NCI-H1417 (cell line): ENCODE measurements at regions not wholly inside any gene's neighbourhood (a gene's known extent, or its start where the extent isn't known, plus 50 kb on each side); places are given as distances from the start of the nearest gene placed in this dataset.
"Not testable (repeated sequence)": the region's sequence is repeated elsewhere in the genome, so short reads cannot be mapped to it uniquely, and the experiment has no call there.

Experiments used
- DNase-seq, 3 experiments: peaks; one replicate each; lab custom pipeline; 2025; lab: John Stamatoyannopoulos, UW

DNA sequence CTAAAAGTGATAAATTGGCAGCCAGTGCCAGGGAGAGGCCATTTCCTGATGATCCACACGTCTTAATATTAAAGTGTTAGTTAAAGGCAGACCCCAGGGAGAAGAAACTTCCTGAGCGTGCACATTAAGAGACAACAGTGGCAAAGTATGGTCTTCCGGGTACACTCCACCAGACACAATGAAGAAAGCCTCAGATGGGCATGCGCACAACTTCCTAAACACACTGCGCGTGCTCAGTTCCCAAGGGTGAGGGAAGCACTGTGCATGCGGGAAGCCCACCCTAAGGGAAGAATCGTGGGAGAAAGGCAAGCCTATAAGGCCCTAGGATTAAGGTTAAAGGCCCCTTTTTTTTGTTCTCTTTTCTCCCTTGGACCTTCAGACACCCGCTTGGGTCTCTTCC, 140.7 kb upstream of the CDKN3 start:
- DNase-seq, result no peak

GRCh38 chr14:54257424-54257823, 139.4 kb upstream of the CDKN3 start:
- peak in 1 of 3 experiments; percentile 8 for DNase-seq

DNA sequence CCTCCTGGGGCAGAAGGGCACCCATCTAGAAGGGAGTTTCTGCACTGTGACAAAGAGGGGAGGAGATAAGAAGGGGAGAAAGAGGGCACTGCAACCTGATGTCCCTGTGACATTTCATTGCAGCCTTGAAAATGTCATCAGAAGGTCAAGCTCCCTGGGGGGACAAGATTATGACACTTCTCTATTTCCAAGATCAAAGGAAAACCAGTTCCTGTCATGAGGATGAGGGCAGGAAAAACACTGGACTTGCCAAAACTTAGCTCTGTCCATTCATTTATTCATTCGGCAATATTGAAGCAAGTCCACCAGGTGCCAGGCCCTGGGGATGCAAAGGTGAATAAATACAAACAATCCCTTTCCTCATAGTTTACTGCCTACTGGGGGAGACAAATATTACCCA, 138.4 kb upstream of the CDKN3 start:
- DNase-seq, result no peak

DNA sequence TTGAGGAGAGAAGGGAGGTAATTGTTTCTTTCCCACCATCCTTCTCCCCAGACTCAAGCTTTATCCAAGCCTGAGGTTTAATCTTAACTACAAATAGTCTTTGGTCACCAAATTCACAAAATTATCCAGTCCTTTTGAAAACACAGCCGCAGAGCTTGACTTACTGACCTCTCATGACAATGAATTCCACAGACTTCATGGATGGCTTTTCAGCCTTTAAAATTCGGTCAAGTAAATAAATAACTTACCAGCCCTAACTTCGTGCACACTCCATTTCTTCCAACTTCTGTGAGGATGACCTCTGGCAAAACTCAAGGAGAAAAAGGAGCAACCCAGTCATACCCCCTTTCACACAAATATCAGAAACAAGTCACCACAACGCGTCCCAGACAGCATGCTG, 137.0 kb upstream of the CDKN3 start:
- no peak for DNase-seq

DNA sequence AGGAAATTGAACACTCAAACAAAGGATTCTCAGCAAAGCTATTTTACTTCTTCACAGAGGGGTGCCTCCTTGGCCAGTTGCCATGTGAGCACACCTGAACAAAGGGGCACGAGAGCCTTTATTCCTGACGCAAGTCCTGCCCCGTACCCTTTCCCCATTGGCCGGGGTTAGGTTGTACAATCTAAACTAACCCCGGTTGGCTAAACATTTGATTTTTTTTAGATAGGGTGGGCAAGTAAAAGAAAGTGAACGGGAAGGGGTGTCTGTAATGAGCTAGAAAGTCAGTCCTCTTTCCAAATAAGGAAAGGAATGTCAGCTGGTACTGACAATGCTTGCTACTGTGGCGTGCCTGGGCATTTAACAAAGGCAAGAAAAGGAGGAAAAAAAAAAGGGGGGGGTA, 135.5 kb upstream of the CDKN3 start:
- DNase-seq, result no peak

- DNase-seq, result not testable (repeated sequence)
Observed at GRCh38 chr14:54266616-54267015, 130.2 kb upstream of the CDKN3 start.

DNA sequence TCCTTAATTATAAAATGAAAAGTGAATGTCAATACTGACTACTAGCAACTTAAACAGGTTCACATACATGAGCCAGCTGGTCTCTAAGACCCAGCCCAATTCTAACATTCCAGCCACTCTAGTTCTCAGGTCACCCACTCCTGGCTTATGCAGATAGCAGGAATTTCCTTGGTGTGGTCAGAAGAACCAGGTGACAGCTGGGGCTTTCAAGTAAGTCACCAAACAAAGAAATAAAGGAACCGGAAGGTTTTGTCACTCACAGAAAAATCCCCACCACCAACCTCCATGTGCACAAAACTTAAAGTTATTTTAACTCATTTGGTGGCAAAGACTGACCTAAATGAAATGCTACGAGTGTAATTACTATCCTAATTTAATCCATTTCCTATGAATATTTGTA, 129.6 kb upstream of the CDKN3 start:
- DNase-seq, result no peak

DNA sequence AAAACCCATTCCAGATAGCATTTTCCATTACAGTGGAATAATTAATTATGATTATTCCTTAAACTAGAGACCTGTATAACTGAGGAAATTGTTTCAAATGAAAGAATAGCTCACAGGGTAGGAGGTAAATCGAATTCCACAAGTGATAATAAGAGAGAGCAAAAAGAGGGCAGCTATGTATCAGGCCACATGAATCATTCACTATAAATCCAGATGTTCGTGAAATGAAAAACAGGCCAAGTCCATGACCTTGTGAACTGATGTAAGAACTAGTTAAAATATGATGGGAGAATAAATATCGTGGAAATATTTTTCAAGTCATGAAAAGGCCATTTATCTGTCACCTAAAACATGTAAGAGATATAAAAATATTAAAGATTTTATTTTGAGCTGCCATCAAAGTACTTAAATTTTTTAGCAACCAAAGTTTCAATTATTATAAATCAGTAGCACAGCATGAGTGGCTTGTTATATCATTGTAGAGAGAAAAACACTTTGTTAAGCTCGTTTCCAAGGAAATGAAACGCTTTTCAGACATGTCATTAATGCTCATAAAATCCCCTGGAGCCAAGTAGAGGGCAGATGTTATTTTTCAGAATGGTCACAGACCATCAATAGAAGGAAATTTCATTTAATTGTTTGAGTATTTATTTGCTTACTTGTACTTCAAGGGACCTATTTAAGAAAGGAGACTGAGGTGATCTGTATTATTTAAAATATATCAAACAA, 120.6 kb upstream of the CDKN3 start:
- DNase-seq, result peak in 2 of 3 experiments; percentile 50 to 94

GRCh38 chr14:54278087-54278486, 118.7 kb upstream of the CDKN3 start:
- no peak for DNase-seq

GRCh38 chr14:54278665-54279295, 118.0 kb upstream of the CDKN3 start:
- DNase-seq, result no peak

DNA sequence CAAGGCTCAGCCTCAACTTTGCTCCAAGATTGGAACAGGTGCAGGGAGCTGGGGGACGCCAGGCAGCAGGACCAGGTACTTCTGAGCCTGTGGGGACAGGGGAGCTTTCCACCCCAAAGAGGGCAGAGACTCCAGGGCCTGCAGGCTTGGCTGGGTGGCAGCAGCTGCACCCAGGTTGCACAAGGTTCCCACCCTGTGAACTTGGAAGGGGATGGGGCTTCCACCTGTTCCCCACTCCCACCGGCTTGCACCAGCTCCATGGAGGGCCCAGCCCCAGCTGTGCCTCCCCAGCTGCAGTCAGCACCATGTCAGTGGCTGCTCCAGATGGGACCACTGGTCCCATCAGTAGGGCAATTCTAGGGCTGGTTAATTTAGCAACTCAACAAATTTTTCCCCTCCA, 114.0 kb upstream of the CDKN3 start:
- no peak for DNase-seq

- no peak for DNase-seq
Observed at GRCh38 chr14:54285030-54285429, 111.8 kb upstream of the CDKN3 start.

DNA sequence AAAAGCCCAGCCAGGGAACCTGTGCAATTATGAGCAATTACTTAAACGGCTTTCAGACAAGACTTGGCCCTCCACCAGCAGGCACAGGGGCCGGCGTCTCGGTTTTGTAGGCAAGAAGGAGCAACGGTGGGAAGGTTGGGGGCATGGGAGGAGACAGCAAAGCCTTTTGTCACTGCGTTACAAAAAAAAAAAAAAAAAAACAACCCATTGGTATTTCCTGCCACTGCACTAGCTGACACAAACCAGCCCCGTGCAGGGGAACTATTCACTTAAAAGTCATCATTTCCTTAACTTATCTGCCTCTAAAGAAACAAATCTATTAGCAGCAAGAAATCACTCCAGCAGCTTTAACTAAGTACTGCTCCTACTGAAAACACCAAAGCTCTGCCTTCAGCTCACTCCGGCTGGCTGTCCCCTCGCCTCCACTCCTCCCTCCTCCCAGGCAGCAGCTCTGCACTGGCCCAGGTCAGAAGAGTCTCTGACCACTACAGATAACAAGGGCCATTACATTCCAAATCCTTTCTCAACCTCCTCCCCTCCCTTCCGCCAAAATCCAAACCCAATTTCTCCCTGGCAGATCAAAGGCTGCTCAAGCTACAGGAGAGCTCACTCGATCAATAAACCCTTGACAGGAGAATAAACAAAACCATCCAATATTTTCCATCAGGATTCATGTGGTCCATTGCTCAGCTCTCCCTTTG, 105.2 kb upstream of the CDKN3 start:
- DNase-seq, result peak in 2 of 3 experiments; percentile 17 to 79

GRCh38 chr14:54294802-54295201, 102.0 kb upstream of the CDKN3 start:
- DNase-seq, result no peak

GRCh38 chr14:54299410-54300363, 97.1 kb upstream of the CDKN3 start:
- no peak for DNase-seq

DNA sequence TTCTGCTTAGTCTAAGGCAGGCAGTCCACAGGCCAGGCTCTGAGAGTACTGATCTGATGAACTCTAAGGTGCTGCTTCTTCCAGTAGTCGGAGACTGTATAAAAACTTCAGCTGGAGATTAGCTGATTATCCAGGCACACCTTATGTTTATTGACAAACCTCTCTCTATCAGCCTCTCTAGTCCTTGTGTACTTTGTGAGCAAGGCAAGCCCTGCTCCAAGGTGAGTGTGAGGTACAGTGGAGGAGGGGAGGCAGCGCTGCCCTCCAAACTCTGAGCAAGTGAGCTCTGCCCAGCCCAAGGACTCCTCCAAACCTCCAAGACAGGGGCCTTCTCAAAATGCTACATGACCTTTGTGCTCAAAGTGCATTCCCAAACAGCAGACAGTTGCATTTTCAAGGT, 95.9 kb upstream of the CDKN3 start:
- no peak for DNase-seq

- DNase-seq, result no peak
Observed at GRCh38 chr14:54301359-54301758, 95.4 kb upstream of the CDKN3 start.

GRCh38 chr14:54306806-54307205, 90.0 kb upstream of the CDKN3 start:
- DNase-seq, result no peak

DNA sequence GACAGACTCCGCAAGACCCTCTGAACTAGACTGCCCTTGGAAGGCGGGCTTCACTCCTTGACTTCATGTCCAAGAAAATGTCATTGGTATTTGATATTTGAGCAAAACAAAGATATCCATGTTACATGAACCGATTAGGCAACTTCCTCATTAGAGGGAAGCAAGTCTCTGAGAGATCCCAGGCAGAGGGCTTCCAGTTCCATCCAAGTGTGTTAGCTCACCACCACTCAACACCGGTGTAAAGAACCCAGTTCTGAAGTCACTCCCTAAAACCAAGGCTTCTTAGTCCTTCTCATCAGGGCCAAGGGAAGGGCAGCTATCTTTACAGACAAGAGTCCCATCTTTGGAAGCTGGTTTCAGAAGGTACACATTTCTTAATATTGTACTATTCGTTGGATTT, 87.2 kb upstream of the CDKN3 start:
- no peak for DNase-seq

DNA sequence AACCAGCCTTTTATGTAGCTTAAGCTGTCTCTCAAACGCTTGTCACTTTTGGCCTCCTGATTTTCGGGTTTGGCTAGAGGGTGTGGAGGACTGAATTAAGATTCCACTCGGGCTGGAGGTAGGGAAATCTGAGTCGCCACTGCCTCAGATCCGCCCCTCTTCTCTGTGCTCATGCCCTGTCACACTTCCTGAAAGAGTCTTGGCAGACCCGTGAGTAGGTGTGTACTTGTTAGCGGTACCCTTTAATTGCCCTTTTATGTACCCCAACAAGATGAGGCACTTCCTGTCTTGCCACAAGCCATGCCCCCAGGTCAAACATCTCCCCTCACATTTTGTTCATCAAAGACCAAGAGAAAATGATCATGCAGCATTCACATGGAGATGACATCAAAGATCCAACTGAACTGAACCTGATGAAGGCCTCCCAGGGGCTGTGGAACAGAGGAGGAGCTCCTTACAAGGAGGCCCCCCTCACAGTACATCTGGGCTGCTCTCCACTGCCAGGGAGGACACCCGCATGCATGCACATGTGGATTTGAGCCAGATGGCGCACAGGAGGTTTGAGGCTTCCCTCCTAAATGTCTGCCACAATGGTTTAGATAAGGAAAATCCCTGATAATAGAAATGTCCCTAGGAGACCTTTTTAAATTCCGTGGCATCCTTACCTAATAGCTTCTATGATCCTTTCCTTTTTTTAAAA, 86.5 kb upstream of the CDKN3 start:
- no peak for DNase-seq

- no peak for DNase-seq
Observed at GRCh38 chr14:54310851-54311228, 86.0 kb upstream of the CDKN3 start.
